ENCODE measurements at regions not wholly inside any gene's neighbourhood (a gene's known extent, or its start where the extent isn't known, plus 50 kb on each side); places are given as distances from the start of the nearest gene placed in this dataset.

DNA sequence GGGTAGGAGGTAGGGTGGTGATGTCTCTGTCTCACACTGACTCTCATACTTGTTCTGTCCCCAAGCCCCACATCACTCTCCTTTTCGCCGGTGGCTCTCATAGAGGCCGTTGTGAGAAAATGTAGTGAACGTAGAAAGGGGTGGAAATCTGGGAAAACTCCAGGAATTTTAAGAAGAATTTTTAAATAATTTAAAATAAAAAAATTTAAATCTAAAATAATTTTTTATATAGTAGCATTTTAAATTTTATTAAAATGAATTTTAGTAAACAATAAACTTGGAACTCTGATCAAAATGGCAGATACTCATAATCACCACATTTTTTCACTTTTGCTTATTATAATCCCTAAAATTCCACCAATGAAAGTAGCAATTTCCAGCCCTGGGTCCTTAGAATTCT is 473.6 kb upstream of the ZFHX3 start:
- H3K4me1 ChIP-seq (ENCODE audit: insufficient read depth, poor library complexity, severe bottlenecking): no peaks in the 10 kb centered on the region
- TF ChIP-seq, protein P1, sequence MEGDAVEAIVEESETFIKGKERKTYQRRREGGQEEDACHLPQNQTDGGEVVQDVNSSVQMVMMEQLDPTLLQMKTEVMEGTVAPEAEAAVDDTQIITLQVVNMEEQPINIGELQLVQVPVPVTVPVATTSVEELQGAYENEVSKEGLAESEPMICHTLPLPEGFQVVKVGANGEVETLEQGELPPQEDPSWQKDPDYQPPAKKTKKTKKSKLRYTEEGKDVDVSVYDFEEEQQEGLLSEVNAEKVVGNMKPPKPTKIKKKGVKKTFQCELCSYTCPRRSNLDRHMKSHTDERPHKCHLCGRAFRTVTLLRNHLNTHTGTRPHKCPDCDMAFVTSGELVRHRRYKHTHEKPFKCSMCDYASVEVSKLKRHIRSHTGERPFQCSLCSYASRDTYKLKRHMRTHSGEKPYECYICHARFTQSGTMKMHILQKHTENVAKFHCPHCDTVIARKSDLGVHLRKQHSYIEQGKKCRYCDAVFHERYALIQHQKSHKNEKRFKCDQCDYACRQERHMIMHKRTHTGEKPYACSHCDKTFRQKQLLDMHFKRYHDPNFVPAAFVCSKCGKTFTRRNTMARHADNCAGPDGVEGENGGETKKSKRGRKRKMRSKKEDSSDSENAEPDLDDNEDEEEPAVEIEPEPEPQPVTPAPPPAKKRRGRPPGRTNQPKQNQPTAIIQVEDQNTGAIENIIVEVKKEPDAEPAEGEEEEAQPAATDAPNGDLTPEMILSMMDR (IDR thresholded peaks at IDR 0.05; ENCODE audit: poor library complexity, severe bottlenecking): no peak
- no peak overlapping the region for H3K27ac ChIP-seq (ENCODE audit: poor library complexity, severe bottlenecking)
- DNase-seq (ENCODE audit: low spot score) (no peak), ATAC-seq (ENCODE audit: low read depth) (no peak)
- H3K36me3 ChIP-seq (ENCODE audit: low read depth): no peaks in the 10 kb centered on the region
- no peaks in the 10 kb centered on the region for H3K9me3 ChIP-seq (ENCODE audit: severe bottlenecking)
- H3K4me3 ChIP-seq (ENCODE audit: severe bottlenecking): no peak overlapping the region
- H3K27me3 ChIP-seq (ENCODE audit: insufficient read depth, poor library complexity, severe bottlenecking): peaks cover 12% of the 10 kb centered on the region

DNA sequence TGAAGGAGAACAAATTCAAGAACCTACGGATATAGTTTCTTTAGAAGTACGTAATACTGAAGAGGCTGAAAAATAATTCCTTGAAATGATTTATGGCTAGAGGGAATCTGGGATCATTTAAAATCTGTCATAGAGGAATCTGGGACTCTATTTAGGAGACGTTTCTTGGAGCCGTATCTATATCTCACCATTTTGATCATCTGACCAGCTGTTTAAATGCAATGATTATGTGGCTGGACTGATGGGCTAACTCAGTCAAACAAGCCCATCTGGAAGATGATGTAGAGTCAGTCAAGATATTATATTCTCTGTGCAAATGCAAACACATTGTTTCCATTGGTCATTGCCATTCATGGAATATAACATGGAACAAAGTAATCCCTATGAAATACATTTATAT is 467.7 kb upstream of the ZFHX3 start:
- Histone ChIP-seq H3K27me3 (ENCODE audit: insufficient read depth, poor library complexity, severe bottlenecking) (peaks cover 8% of the 10 kb centered on the region), H3K4me3 (ENCODE audit: severe bottlenecking) (no peak overlapping the region), H3K27ac (ENCODE audit: poor library complexity, severe bottlenecking) (no peak overlapping the region), H3K9me3 (ENCODE audit: severe bottlenecking) (no peaks in the 10 kb centered on the region), H3K4me1 (ENCODE audit: insufficient read depth, poor library complexity, severe bottlenecking) (no peaks in the 10 kb centered on the region), H3K36me3 (ENCODE audit: low read depth) (no peaks in the 10 kb centered on the region)
- no peak for ATAC-seq (ENCODE audit: low read depth)
- no peak for DNase-seq (ENCODE audit: low spot score)
- TF ChIP-seq, protein P1 (IDR thresholded peaks at IDR 0.05; ENCODE audit: poor library complexity, severe bottlenecking): no peak

DNA sequence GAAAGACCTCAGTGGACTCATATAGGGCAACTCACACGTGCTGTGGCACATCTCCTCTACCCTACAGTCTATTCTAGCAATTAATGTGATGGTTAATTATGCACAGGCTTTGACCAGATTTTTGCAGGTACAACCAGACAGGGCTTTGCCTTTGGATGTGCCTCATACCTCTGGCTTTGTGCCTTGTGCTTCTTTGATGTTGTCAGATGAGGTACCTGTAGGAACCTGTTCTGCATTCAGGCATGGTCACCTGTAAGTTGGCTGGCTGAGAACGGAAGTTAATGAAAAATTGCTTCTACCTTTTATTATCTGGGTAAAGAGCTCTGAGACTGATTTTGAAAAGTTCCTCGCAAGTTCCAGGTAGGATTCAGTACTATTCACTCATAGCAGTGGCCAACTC is 462.9 kb upstream of the ZFHX3 start:
- H3K27me3 ChIP-seq (ENCODE audit: insufficient read depth, poor library complexity, severe bottlenecking): peaks cover 5% of the 10 kb centered on the region
- no peak overlapping the region for H3K27ac ChIP-seq (ENCODE audit: poor library complexity, severe bottlenecking)
- DNase-seq (ENCODE audit: low spot score) (no peak), ATAC-seq (ENCODE audit: low read depth) (no peak)
- no peaks in the 10 kb centered on the region for H3K4me1 ChIP-seq (ENCODE audit: insufficient read depth, poor library complexity, severe bottlenecking)
- TF ChIP-seq, protein P1 (IDR thresholded peaks at IDR 0.05; ENCODE audit: poor library complexity, severe bottlenecking): no peak
- no peaks in the 10 kb centered on the region for H3K9me3 ChIP-seq (ENCODE audit: severe bottlenecking)
- H3K4me3 ChIP-seq (ENCODE audit: severe bottlenecking): no peak overlapping the region
- no peaks in the 10 kb centered on the region for H3K36me3 ChIP-seq (ENCODE audit: low read depth)

DNA sequence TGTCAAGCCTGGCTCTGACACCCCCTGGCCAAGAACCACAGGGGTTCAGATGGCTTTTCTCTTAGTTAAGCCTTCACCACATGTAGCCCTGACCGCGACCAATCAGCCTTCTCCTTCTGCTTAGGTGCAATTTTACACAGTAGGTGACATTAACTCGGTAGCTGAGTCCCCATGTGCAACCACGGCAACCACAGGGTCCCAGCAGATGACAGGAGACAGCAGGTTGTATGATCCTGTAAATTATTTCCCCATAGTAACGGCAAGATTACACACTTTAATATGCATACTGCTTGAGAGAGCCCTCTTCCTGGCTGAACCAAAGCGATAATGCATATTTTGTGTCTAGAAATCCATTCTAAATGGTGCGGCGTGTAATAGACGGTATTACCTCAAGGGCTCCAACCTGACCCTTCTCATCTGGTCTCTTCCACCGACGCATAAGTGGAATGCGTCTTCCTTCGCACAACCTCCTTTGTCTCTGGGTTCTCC is 458.7 kb upstream of the ZFHX3 start:
- Histone ChIP-seq H3K27me3 (ENCODE audit: insufficient read depth, poor library complexity, severe bottlenecking) (peaks cover 14% of the 10 kb centered on the region), H3K4me3 (ENCODE audit: severe bottlenecking) (no peak overlapping the region), H3K4me1 (ENCODE audit: insufficient read depth, poor library complexity, severe bottlenecking) (no peaks in the 10 kb centered on the region), H3K9me3 (ENCODE audit: severe bottlenecking) (no peaks in the 10 kb centered on the region), H3K36me3 (ENCODE audit: low read depth) (no peaks in the 10 kb centered on the region), H3K27ac (ENCODE audit: poor library complexity, severe bottlenecking) (no peak overlapping the region)
- DNase-seq (ENCODE audit: low spot score): no peak
- no peak for ATAC-seq (ENCODE audit: low read depth)
- TF ChIP-seq, protein P1 (IDR thresholded peaks at IDR 0.05; ENCODE audit: poor library complexity, severe bottlenecking): no peak

DNA sequence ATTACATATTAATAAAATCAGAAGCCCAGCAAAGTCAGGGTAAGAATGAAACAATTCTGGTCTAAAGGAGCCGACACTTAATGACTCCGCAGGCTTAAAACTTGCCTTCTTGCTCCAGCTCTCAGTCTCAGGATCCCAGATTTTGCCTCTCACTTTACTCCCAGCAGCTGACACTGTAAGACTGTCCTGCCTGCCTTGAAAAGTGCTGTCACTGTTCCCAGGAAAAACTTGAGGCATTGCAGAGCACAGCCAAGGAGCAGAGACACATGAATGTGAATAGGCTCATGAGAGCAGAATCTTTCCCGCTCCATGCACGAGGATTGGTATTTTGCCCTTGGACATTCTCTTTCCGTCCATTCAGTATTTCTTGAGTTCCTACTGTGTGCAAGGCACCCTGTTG is 457.6 kb upstream of the ZFHX3 start:
- H3K9me3 ChIP-seq (ENCODE audit: severe bottlenecking): no peaks in the 10 kb centered on the region
- no peaks in the 10 kb centered on the region for H3K36me3 ChIP-seq (ENCODE audit: low read depth)
- no peak overlapping the region for H3K4me3 ChIP-seq (ENCODE audit: severe bottlenecking)
- DNase-seq (ENCODE audit: low spot score): no peak
- H3K27ac ChIP-seq (ENCODE audit: poor library complexity, severe bottlenecking): no peak overlapping the region
- H3K4me1 ChIP-seq (ENCODE audit: insufficient read depth, poor library complexity, severe bottlenecking): no peaks in the 10 kb centered on the region
- TF ChIP-seq, protein P1 (IDR thresholded peaks at IDR 0.05; ENCODE audit: poor library complexity, severe bottlenecking): no peak
- peaks cover 14% of the 10 kb centered on the region for H3K27me3 ChIP-seq (ENCODE audit: insufficient read depth, poor library complexity, severe bottlenecking)
- ATAC-seq (ENCODE audit: low read depth): no peak
